ENCODE measurements at regions not wholly inside any gene's neighbourhood (a gene's known extent, or its start where the extent isn't known, plus 50 kb on each side); places are given as distances from the start of the nearest gene placed in this dataset.

- no peak for TF ChIP-seq CTCF (conservative IDR thresholded peaks at IDR 0.05; ENCODE audit: low read length)
- TF ChIP-seq EZH2phosphoT487 (IDR thresholded peaks at IDR 0.05; ENCODE audit: borderline replicate concordance), result no peak
These were observed 146.0 kb upstream of the SYT13 start for GRCh38 chr11:45432100-45432499.

Data from Loucy (cell line).